Osteoblast (primary cell): ENCODE measurements at regions not wholly inside any gene's neighbourhood (a gene's known extent, or its start where the extent isn't known, plus 50 kb on each side); places are given as distances from the start of the nearest gene placed in this dataset.

Experiments
- DNase-seq: peaks from one replicate; pipeline ENCODE4 v3.0.0; 2011; ENCODE audit warnings: low spot score, mixed read lengths; ENCODE audit not compliant: insufficient read length; ENCODE audit errors: missing footprints
- H2AFZ ChIP-seq: 2 replicates; pipeline ENCODE4 v1.6.0; 2011; ENCODE audit warnings: mild to moderate bottlenecking, low read length
- H3K27ac ChIP-seq: 2 replicates; pipeline ENCODE4 v1.5.1; 2011; ENCODE audit warnings: mild to moderate bottlenecking, low read depth, low read length, moderate library complexity
- H3K27me3 ChIP-seq: 2 replicates; pipeline ENCODE4 v1.6.0; 2012; ENCODE audit warnings: mild to moderate bottlenecking, control low read depth, inconsistent platforms, low read length, moderate library complexity; ENCODE audit not compliant: insufficient read depth
- H3K36me3 ChIP-seq: 2 replicates; pipeline ENCODE4 v1.5.1; 2011; ENCODE audit warnings: mild to moderate bottlenecking, low read length, control low read depth, moderate library complexity; ENCODE audit not compliant: insufficient read depth
- H3K4me1 ChIP-seq: 2 replicates; pipeline ENCODE4 v1.5.1; 2011; ENCODE audit warnings: mild to moderate bottlenecking, low read length, control low read depth, moderate library complexity; ENCODE audit not compliant: insufficient read depth
- H3K4me2 ChIP-seq: 2 replicates; pipeline ENCODE4 v1.6.0; 2011; ENCODE audit warnings: mild to moderate bottlenecking, low read length; ENCODE audit not compliant: insufficient read depth
- H3K4me3 ChIP-seq: fragments of 200-600 bp; sonication (generic); 3 replicates; pipeline ENCODE4 v1.5.1; 2012; ENCODE audit warnings: mild to moderate bottlenecking, low read length, inconsistent platforms; ENCODE audit not compliant: insufficient read depth
- H3K79me2 ChIP-seq: 2 replicates; pipeline ENCODE4 v1.6.0; 2012; ENCODE audit warnings: mild to moderate bottlenecking, low read length, control low read depth, inconsistent platforms; ENCODE audit not compliant: insufficient read depth
- H3K9me3 ChIP-seq: 2 replicates; pipeline ENCODE4 v1.5.1; 2011; ENCODE audit warnings: low read depth, low read length, control low read depth
- H4K20me1 ChIP-seq: 2 replicates; pipeline ENCODE4 v1.6.0; 2012; ENCODE audit warnings: mild to moderate bottlenecking, low read length, control low read depth; ENCODE audit not compliant: insufficient read depth
- CTCF ChIP-seq: IDR thresholded peaks from 2 replicates; pipeline ENCODE4 v1.5.1; 2011; ENCODE audit warnings: mild to moderate bottlenecking, low read depth, low read length, moderate library complexity; ENCODE audit errors: extremely low read depth

DNA sequence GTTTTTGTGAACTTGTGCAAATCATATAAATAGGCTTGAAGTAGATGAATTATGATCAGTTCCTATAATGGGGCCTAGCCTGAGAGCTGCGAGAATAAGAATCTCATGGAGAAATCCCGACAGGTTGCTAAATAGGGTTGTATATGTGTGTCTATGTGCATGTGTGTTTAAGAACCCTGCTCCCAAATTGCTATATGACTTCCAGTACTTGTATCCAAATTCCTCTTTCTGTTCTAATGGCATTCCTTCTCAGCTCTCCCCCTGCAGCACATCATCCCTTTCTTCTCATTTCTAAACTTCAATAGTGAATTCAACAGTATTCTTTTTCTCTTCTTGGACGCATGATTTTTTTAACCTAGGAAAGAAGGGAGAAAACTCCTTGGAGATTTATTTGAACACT, 277.2 kb downstream of the GAS1 start:
- H3K4me2 ChIP-seq = no peak overlapping the region
- no peak for TF ChIP-seq CTCF

GRCh38 chr9:86669422-86669821, 277.9 kb downstream of the GAS1 start:
- H3K4me1 ChIP-seq = peaks cover 5% of the 10 kb centered on the region
- no peaks in the 10 kb centered on the region for H4K20me1 ChIP-seq
- no peaks in the 10 kb centered on the region for H3K36me3 ChIP-seq
- H3K4me3 ChIP-seq = no peak overlapping the region
- H3K9me3 ChIP-seq = no peaks in the 10 kb centered on the region
- H3K27me3 ChIP-seq = peaks cover 11% of the 10 kb centered on the region
- H3K4me2 ChIP-seq = no peak overlapping the region
- no peak overlapping the region for H2AFZ ChIP-seq
- no peak for TF ChIP-seq CTCF
- no peak overlapping the region for H3K27ac ChIP-seq
- H3K79me2 ChIP-seq = no peaks in the 10 kb centered on the region
- no peak for DNase-seq

More for the DNA sequence above, 277.2 kb downstream of the GAS1 start:
- H3K27ac ChIP-seq = no peak overlapping the region
- H3K79me2 ChIP-seq = no peaks in the 10 kb centered on the region
- no peaks in the 10 kb centered on the region for H4K20me1 ChIP-seq
- H3K9me3 ChIP-seq = no peaks in the 10 kb centered on the region
- peaks cover 7% of the 10 kb centered on the region for H3K27me3 ChIP-seq
- peaks cover 5% of the 10 kb centered on the region for H3K4me1 ChIP-seq
- H2AFZ ChIP-seq = no peak overlapping the region
- no peak for DNase-seq
- no peaks in the 10 kb centered on the region for H3K36me3 ChIP-seq
- H3K4me3 ChIP-seq = no peak overlapping the region

- H2AFZ ChIP-seq = no peak overlapping the region
- H3K4me3 ChIP-seq = no peak overlapping the region
- no peak for DNase-seq
- H3K27ac ChIP-seq = no peak overlapping the region
- H3K9me3 ChIP-seq = no peaks in the 10 kb centered on the region
- no peak for TF ChIP-seq CTCF
- H4K20me1 ChIP-seq = no peaks in the 10 kb centered on the region
- H3K36me3 ChIP-seq = no peaks in the 10 kb centered on the region
- no peak overlapping the region for H3K4me2 ChIP-seq
- no peaks in the 10 kb centered on the region for H3K79me2 ChIP-seq
- peaks cover 5% of the 10 kb centered on the region for H3K4me1 ChIP-seq
- peaks cover 11% of the 10 kb centered on the region for H3K27me3 ChIP-seq
Observed at GRCh38 chr9:86668488-86668887, 278.8 kb downstream of the GAS1 start.

- Histone ChIP-seq H4K20me1 (no peaks in the 10 kb centered on the region), H3K27ac (no peak overlapping the region), H3K27me3 (peaks cover 11% of the 10 kb centered on the region), H3K36me3 (no peaks in the 10 kb centered on the region), H3K4me3 (no peak overlapping the region), H3K4me1 (peaks cover 5% of the 10 kb centered on the region), H3K4me2 (no peak overlapping the region), H3K9me3 (no peaks in the 10 kb centered on the region), H3K79me2 (no peaks in the 10 kb centered on the region), H2AFZ (no peak overlapping the region)
- DNase-seq = peak; percentile 70
- TF ChIP-seq CTCF = no peak
Observed at GRCh38 chr9:86667307-86667706, 280.0 kb downstream of the GAS1 start.
